ENCODE measurements at regions not wholly inside any gene's neighbourhood (a gene's known extent, or its start where the extent isn't known, plus 50 kb on each side); places are given as distances from the start of the nearest gene placed in this dataset.

DNA sequence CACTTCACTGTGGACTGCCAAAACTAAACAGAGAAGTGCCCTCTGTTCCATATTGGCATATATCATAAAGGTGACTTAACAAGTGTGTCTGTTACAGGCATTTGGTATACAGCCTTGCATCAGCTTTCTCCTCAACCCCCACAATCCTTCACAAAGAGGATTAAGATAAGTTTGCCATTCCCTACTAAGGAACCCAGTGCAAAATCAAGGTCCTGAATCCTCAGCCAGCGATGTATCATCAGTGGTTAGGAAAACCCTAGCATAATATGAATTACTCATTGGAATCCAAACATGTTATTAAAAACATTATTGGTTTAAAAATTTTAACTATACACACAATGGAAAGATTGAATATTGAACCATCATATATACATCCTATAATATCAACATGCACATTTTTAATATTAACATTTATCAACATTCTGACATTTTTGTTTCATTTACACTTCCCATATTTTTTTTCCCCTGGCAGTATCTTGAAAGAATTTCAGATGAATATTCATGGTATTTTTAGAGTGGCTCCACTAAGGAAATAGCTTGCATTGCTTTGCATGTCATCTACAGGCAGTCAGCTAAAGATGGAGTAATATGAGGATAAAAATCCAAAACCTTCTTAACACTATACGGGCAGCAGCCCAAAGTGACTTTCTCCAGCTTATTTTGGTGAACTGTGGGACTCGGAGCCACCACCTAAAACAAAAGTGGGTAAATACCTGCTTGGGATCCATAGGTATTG, 215.6 kb upstream of the CHRM2 start:
- no peak for TF ChIP-seq ARNT (IDR thresholded peaks at IDR 0.05)
- TF ChIP-seq, protein P1, sequence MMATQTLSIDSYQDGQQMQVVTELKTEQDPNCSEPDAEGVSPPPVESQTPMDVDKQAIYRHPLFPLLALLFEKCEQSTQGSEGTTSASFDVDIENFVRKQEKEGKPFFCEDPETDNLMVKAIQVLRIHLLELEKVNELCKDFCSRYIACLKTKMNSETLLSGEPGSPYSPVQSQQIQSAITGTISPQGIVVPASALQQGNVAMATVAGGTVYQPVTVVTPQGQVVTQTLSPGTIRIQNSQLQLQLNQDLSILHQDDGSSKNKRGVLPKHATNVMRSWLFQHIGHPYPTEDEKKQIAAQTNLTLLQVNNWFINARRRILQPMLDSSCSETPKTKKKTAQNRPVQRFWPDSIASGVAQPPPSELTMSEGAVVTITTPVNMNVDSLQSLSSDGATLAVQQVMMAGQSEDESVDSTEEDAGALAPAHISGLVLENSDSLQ (IDR thresholded peaks at IDR 0.05): no peak
- TF ChIP-seq NFRKB (IDR thresholded peaks at IDR 0.05): no peak
- TF ChIP-seq ELF4 (IDR thresholded peaks at IDR 0.05): no peak
- no peak for TF ChIP-seq FOXK2 (IDR thresholded peaks at IDR 0.05)
- no peak for TF ChIP-seq SP1 (IDR thresholded peaks at IDR 0.05)
- no peak for TF ChIP-seq HDGF (IDR thresholded peaks at IDR 0.05; ENCODE audit: borderline replicate concordance)
- TF ChIP-seq BHLHE40 (IDR thresholded peaks at IDR 0.05; ENCODE audit: borderline replicate concordance): no peak
- no peak for TF ChIP-seq SUZ12 (IDR thresholded peaks at IDR 0.05)

Measured in HEK293T (cell line).